ENCODE measurements at regions not wholly inside any gene's neighbourhood (a gene's known extent, or its start where the extent isn't known, plus 50 kb on each side); places are given as distances from the start of the nearest gene placed in this dataset.

DNA sequence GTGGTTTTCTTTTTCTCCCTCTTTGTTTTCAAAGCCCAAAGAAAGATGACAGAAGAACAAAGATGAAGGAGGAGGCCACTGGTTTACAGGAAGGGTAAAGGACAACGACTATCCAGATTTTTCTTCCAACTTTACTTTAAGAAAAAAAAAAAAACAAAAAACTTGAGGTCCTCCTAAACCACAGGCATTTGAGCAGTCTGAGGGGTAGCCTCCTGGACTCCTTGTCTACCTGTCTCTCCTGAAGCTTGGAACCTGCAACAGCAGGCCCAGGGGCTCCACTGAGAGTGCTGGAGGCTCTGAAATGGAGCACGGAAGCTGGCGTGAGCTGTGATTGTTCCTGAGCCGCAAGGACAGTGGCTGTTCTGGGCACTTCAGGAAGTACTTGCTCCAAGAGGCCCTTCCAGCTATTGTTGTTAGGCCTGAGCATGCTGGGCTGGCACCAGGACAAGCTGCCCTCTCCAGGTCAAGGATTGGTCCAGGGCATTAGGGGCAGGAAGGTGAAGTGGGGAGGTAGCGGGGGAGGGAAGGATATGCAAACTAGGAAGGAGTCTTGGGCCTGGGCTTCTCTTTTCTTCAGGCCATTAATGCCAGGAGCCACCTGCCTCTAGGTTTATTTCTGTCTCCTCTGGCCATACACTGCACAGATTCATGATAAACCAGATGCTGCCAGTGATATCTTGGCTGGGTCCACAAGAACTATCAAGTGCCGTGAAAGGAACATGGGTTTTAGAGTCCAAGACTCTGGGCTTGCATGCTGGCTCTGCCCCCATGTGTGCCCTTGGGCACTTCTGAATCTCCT is 147.3 kb downstream of the CCDC34 start:
- peak; percentile 56 for DNase-seq (ENCODE audit: low spot score)

- DNase-seq (ENCODE audit: low spot score): no peak
Measured at GRCh38 chr11:27214713-27215112, 148.3 kb downstream of the CCDC34 start.

- peak; percentile 94 for DNase-seq (ENCODE audit: low spot score)
Measured at GRCh38 chr11:27213232-27213660, 149.8 kb downstream of the CCDC34 start.

DNA sequence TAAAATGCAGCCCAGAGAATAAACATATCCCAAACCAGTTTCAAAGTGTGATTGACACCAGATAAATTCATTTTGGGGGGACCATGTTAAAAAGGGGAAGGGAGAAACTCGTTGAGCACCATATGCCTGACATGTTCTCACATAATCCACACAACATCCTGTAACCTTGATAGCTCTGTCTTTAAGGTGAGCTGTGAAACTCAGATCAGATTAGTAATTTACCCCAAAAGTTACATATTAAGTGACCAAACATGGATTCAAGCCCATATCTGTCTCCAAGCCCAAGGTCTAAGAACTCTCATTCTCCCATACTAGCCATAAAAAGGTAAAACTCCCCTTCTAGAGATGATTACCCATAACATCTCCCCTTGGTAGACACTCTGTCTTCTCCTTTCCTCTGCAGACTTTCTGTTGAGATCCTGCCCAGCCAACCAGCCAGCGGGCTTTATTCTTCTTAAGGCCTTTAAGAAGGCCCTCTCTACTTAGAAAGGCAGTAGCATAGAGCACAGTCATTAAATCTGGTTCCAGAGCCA is 150.7 kb downstream of the CCDC34 start:
- no peak for DNase-seq (ENCODE audit: low spot score)

DNA sequence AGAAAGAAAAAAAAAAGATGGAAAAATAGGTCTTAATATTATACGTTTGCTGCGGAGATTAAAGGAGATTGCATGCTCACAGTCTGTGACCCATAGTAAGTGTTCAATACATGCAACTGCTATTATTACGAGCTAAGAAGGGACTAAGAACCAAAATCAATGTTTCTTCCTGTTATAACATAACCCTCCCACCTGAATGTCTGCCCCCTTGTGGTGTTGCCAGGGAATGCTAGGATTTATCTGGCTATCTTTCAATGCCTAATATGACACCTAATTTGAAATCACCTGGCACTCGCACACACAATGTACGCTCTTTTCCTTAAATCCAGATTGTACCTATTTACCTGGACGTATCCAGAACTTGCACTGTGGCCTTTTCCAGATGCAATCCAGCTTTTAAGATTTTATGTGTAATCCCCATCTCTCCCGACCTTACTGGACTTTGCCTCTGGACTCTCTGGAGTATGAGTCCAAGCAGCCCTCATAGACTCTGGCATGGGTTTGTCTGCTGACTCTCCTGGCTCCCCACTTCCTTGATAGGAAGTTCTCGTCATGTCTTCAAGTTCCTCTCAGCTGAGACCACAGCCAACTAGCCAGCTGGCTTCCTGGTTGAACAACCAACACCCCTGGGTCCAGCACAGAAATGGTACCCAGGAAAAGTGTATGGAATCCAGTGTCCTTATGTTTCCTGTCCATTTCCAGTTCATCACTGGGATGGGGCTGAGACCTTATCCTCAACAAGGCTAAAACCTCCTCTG is 151.5 kb downstream of the CCDC34 start:
- DNase-seq (ENCODE audit: low spot score): no peak

GRCh38 chr11:27210531-27210930 is 152.5 kb downstream of the CCDC34 start:
- DNase-seq (ENCODE audit: low spot score): no peak

GRCh38 chr11:27209562-27210005 is 153.4 kb downstream of the CCDC34 start:
- peak; percentile 99 for DNase-seq (ENCODE audit: low spot score)

GRCh38 chr11:27208846-27209245 is 154.2 kb downstream of the CCDC34 start:
- DNase-seq (ENCODE audit: low spot score): no peak

- DNase-seq (ENCODE audit: low spot score): peak; percentile 63
Measured at GRCh38 chr11:27207025-27207650, 155.9 kb downstream of the CCDC34 start.

GRCh38 chr11:27205779-27206570 is 157.0 kb downstream of the CCDC34 start:
- DNase-seq (ENCODE audit: low spot score): no peak

GRCh38 chr11:27205250-27205649 is 157.8 kb downstream of the CCDC34 start:
- DNase-seq (ENCODE audit: low spot score): no peak

DNA sequence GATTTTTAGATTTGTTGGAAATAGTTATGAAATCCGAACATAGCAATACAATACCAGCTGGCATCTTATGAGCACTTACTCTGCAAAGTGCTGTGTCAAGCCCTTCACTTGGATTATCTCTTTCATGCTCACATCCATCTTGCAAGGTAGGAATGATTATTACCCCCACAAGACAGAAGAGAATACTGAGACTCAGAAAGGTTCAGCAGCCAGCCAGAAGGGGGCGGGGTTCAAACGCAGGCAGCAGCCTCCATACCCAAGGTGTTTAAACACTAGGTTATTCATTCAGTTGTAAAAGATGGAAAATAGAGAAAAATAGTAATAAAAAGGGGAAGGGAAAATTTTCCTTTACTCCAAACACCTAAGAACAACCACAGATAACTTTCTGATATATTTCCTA is 158.5 kb downstream of the CCDC34 start:
- DNase-seq (ENCODE audit: low spot score): peak; percentile 30

GRCh38 chr11:27203077-27203647 is 159.9 kb downstream of the CCDC34 start:
- DNase-seq (ENCODE audit: low spot score): no peak

DNA sequence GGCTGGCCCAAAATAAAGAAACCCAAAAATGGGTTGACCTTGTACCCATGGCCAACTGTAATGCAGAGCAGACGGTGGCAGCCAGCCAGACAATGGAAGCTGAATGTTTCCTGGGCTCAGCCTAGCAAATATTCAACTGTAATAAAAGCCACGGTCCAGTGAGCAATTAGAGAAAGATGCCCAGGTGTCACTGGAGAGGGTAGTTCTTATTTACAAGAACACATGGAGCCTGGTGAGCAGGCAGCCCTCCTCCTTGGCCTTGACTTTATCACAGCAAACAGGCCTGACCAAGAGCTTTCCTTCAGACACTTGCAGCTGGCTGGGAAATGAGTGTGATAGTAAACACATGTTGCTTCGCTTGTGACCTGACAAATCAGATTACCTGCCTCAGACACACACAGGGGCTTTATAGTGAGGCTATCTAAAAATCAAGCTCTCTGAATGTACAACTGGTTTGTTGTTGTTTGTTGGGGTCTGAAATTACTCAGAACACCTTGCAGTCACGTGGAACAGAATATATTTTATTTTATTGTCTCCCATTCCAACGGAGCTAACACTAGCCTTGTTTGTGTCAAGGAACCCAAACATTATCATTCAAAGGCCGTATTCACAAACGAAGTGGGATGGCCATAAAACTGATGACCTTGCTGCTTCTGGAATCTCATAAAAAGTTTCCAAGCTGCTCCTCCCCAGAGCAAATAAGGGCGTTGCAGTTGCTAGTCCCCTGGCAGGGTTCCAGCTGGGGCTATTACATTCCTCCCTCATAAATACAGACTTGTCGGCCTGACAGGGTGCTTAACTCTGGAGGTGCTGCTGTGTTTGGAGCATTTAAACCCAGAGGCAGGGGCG is 161.1 kb downstream of the BBOX1 start:
- DNase-seq (ENCODE audit: low spot score): peak; percentile 90

- DNase-seq (ENCODE audit: low spot score): no peak
Measured at GRCh38 chr11:27200779-27201453, 160.3 kb downstream of the BBOX1 start.

- no peak for DNase-seq (ENCODE audit: low spot score)
Measured at GRCh38 chr11:27196203-27196897, 155.7 kb downstream of the BBOX1 start.

- no peak for DNase-seq (ENCODE audit: low spot score)
Measured at GRCh38 chr11:27195837-27196202, 155.2 kb downstream of the BBOX1 start.

GRCh38 chr11:27194976-27195375 is 154.4 kb downstream of the BBOX1 start:
- DNase-seq (ENCODE audit: low spot score): no peak

Data from H4 (cell line).